Gastroesophageal sphincter (tissue), 4 donors: ENCODE measurements at regions not wholly inside any gene's neighbourhood (a gene's known extent, or its start where the extent isn't known, plus 50 kb on each side); places are given as distances from the start of the nearest gene placed in this dataset.

Source experiments
- ATAC-seq: fragments of 150-250 bp; one replicate; pipeline ENCODE4 v1.9.1; 2016; ENCODE audit warnings: mild to moderate bottlenecking, moderate library complexity
- H3K27ac ChIP-seq, 4 donors: fragments of 200-600 bp; sonication (generic) in 3 of 4; 1 replicate in 3 of 4; 2 replicates in 1 of 4; pipeline ENCODE4 v1.5.1; 2016 to 2019
- H3K27me3 ChIP-seq: fragments of 200-600 bp; sonication (generic); one replicate; pipeline ENCODE4 v1.5.1; 2019
- H3K36me3 ChIP-seq, 2 donors: fragments of 200-600 bp; sonication (generic); one replicate each; pipeline ENCODE4 v1.5.1; 2019; ENCODE audit warnings: control low read depth in 1 of 2
- H3K4me1 ChIP-seq, 3 donors: fragments of 200-600 bp; sonication (generic); 1 replicate in 2 of 3; 2 replicates in 1 of 3; pipeline ENCODE4 v1.5.1; 2016 to 2019; ENCODE audit warnings: control low read depth in 2 of 3
- H3K4me3 ChIP-seq, 2 donors: fragments of 200-600 bp; sonication (generic); one replicate each; pipeline ENCODE4 v1.5.1; 2019; ENCODE audit warnings: mild to moderate bottlenecking in 1 of 2, moderate library complexity in 1 of 2
- H3K9me3 ChIP-seq, 3 donors: fragments of 200-600 bp; sonication (generic); one replicate each; pipeline ENCODE4 v1.5.1; 2017 to 2019; ENCODE audit warnings: control low read depth in 2 of 3
- CTCF ChIP-seq, 4 experiments: fragments of 200-600 bp in 2 of 4; fragments of 450-650 bp in 2 of 4; sonication (generic) in 1 of 4; IDR thresholded peaks; one replicate each; pipeline ENCODE4 v1.5.1; 2017 to 2019; ENCODE audit warnings: antibody characterized with exemption in 4 of 4, mild to moderate bottlenecking in 2 of 4, moderate library complexity in 2 of 4
- EP300 ChIP-seq: sonication (generic); formaldehyde crosslinking; IDR thresholded peaks from one replicate; pipeline ENCODE4 v1.6.1; 2017; ENCODE audit warnings: antibody characterized with exemption, mild to moderate bottlenecking
- POLR2A ChIP-seq, 2 donors: fragments of 450-650 bp; IDR thresholded peaks; one replicate each; pipeline ENCODE4 v1.6.1; 2017; ENCODE audit warnings: antibody characterized with exemption in 2 of 2, mild to moderate bottlenecking in 2 of 2, moderate library complexity in 1 of 2
- POLR2AphosphoS5 ChIP-seq: sonication (generic); formaldehyde crosslinking; IDR thresholded peaks from one replicate; pipeline ENCODE4 v1.6.1; 2017; ENCODE audit warnings: antibody characterized with exemption
- WGBS, 2 donors: methylation state at CpG; one replicate each; pipeline ENCODE4 v1.1.5; 2018; ENCODE audit warnings: low coverage in 1 of 2; 5-methylcytosine and 5-hydroxymethylcytosine counted together

- WGBS, 2 donors, result 50 to 80% methylated on average over 1 of the region's 1 CpG
- no peaks in the 10 kb centered on the region for H3K4me1 ChIP-seq
- no peaks in the 10 kb centered on the region for H3K27me3 ChIP-seq
- TF ChIP-seq POLR2AphosphoS5 (no peak), POLR2A (IDR thresholded peaks at IDR 0.05) (no peak), EP300 (no peak), CTCF (IDR thresholded peaks at IDR 0.05) (no peak)
- no peaks in the 10 kb centered on the region for H3K36me3 ChIP-seq
- no peak overlapping the region for H3K27ac ChIP-seq
- ATAC-seq, result no peak
- no peak overlapping the region for H3K4me3 ChIP-seq
- H3K9me3 ChIP-seq, result no peaks in the 10 kb centered on the region
Observed at GRCh38 chr5:98282521-98282920, 490.9 kb upstream of the RGMB start.

GRCh38 chr5:98292496-98292895, 481.0 kb upstream of the RGMB start:
- no peak overlapping the region for H3K27ac ChIP-seq
- no peak for ATAC-seq
- H3K4me3 ChIP-seq, result no peak overlapping the region
- H3K27me3 ChIP-seq, result no peaks in the 10 kb centered on the region
- no peak for TF ChIP-seq CTCF (IDR thresholded peaks at IDR 0.05)
- no peak for TF ChIP-seq POLR2AphosphoS5
- TF ChIP-seq POLR2A (IDR thresholded peaks at IDR 0.05), result no peak
- no peak for TF ChIP-seq EP300
- no peaks in the 10 kb centered on the region for H3K9me3 ChIP-seq
- H3K36me3 ChIP-seq, result no peaks in the 10 kb centered on the region
- WGBS, 2 donors, result 88 to 100% methylated on average over 1 to 3 of the region's 3 CpGs
- H3K4me1 ChIP-seq, result no peaks in the 10 kb centered on the region

DNA sequence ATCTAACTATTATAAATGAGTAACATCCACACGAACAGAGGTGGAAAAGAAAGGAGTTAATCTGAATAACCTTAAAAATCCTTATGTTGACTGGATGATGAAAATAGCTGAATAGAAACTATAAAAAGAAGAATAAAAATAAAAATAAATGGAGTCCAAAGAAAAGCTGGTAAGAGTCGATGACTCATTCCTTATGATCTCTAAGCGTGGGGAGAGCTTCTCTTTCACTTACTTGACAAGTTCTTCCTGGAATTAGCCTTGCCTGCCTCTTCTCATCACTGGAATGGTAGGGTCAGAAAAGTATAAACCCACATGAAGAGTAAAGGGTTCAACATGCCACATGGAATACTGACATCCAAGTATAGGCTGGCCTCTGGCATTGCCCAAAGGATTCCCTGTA, 477.0 kb upstream of the RGMB start:
- H3K27me3 ChIP-seq, result no peaks in the 10 kb centered on the region
- TF ChIP-seq CTCF (IDR thresholded peaks at IDR 0.05) (no peak), POLR2A (IDR thresholded peaks at IDR 0.05) (no peak), POLR2AphosphoS5 (no peak), EP300 (no peak)
- 65 to 73% methylated on average over 3 of the region's 3 CpGs for WGBS, 2 donors

GRCh38 chr5:98299435-98299834, 474.0 kb upstream of the RGMB start:
- Histone ChIP-seq H3K36me3 (no peaks in the 10 kb centered on the region), H3K4me3 (no peak overlapping the region), H3K9me3 (no peaks in the 10 kb centered on the region), H3K4me1 (no peaks in the 10 kb centered on the region), H3K27me3 (no peaks in the 10 kb centered on the region), H3K27ac (no peak overlapping the region)
- 63 to 78% methylated on average over 1 to 2 of the region's 2 CpGs for WGBS, 2 donors
- no peak for ATAC-seq
- no peak for TF ChIP-seq CTCF (IDR thresholded peaks at IDR 0.05)
- TF ChIP-seq EP300, result no peak
- TF ChIP-seq POLR2A (IDR thresholded peaks at IDR 0.05), result no peak
- TF ChIP-seq POLR2AphosphoS5, result no peak

More for the DNA sequence above, 477.0 kb upstream of the RGMB start:
- Histone ChIP-seq H3K4me1 (no peaks in the 10 kb centered on the region), H3K27ac (no peak overlapping the region), H3K36me3 (no peaks in the 10 kb centered on the region), H3K9me3 (no peaks in the 10 kb centered on the region), H3K4me3 (no peak overlapping the region)
- no peak for ATAC-seq

DNA sequence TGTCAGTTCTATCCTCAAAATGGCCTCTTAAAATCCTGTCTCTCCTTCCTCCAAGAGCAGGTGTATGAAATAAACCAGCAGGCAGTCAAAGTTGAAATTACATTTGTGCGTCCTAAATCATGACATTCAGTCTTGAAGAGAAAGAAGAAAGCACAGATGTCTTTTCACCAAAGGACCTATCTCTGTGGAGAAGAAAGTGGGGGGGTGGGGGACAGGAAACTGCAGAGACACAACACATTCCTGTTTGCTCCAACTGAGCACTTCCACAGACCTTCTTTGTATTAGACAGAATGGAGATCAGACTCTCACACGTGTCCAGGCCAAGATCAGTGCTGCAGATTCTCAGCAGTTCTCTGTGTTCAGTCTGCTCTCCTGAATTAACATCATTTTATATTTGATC, 471.9 kb upstream of the RGMB start:
- H3K27ac ChIP-seq, result no peak overlapping the region
- no peaks in the 10 kb centered on the region for H3K4me1 ChIP-seq
- H3K9me3 ChIP-seq, result no peaks in the 10 kb centered on the region
- no peak for ATAC-seq
- 52 to 61% methylated on average over 2 of the region's 2 CpGs for WGBS, 2 donors
- H3K36me3 ChIP-seq, result no peaks in the 10 kb centered on the region
- no peaks in the 10 kb centered on the region for H3K27me3 ChIP-seq
- TF ChIP-seq CTCF (IDR thresholded peaks at IDR 0.05), result no peak
- no peak for TF ChIP-seq EP300
- H3K4me3 ChIP-seq, result no peak overlapping the region
